ENCODE measurements at regions not wholly inside any gene's neighbourhood (a gene's known extent, or its start where the extent isn't known, plus 50 kb on each side); places are given as distances from the start of the nearest gene placed in this dataset.

DNA sequence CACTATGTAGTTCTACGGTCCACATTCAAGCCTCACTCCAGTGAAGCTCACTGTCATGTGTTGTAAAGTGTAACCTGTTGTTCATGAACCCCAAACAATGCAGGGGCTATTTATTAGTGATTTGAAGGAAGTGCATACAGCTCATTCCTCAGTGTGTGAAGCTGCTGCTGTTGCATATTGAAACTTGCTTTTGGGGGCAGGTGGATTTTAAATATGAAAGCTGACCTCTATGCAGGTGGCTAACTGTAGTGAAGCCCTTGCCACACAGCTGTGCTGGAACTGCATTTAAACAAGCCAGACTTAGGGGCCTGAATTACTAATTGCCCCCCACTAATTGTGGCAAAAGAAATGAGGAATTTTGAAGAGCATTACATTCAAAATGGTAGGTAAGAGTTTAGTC is 226.3 kb downstream of the ATP23 start:
- H3K4me3 ChIP-seq (ENCODE audit: low read depth, low read length): no peak overlapping the region
- no peak for DNase-seq (ENCODE audit: low read depth)
- TF ChIP-seq, protein P1, sequence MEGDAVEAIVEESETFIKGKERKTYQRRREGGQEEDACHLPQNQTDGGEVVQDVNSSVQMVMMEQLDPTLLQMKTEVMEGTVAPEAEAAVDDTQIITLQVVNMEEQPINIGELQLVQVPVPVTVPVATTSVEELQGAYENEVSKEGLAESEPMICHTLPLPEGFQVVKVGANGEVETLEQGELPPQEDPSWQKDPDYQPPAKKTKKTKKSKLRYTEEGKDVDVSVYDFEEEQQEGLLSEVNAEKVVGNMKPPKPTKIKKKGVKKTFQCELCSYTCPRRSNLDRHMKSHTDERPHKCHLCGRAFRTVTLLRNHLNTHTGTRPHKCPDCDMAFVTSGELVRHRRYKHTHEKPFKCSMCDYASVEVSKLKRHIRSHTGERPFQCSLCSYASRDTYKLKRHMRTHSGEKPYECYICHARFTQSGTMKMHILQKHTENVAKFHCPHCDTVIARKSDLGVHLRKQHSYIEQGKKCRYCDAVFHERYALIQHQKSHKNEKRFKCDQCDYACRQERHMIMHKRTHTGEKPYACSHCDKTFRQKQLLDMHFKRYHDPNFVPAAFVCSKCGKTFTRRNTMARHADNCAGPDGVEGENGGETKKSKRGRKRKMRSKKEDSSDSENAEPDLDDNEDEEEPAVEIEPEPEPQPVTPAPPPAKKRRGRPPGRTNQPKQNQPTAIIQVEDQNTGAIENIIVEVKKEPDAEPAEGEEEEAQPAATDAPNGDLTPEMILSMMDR (IDR thresholded peaks at IDR 0.05; ENCODE audit: insufficient read depth, low read depth, low read length): no peak

DNA sequence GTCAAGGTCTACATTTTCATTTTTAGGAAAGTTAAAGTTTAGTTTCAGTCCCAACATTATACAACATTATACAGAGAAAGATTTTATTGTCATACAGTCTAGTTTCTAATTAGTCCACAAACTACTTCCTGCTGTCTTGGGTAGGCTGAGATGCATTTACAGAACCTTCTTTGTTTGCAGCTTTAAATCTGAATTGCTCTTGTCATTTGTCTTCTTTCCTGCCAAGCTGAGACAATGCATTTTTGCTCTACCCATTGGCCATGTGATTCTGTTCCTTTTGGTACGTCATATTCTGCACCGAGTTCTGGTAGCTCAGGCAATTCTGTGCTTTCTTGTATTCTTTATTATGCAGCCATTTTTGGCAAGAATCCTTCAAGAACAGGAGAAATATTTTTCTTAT is 228.5 kb downstream of the ATP23 start:
- TF ChIP-seq, protein P1 (IDR thresholded peaks at IDR 0.05; ENCODE audit: insufficient read depth, low read depth, low read length): no peak
- no peak overlapping the region for H3K4me3 ChIP-seq (ENCODE audit: low read depth, low read length)
- no peak for DNase-seq (ENCODE audit: low read depth)

GRCh38 chr12:58171914-58172313 is 230.5 kb downstream of the ATP23 start:
- peak; percentile 46 for DNase-seq (ENCODE audit: low read depth)
- no peak overlapping the region for H3K4me3 ChIP-seq (ENCODE audit: low read depth, low read length)
- TF ChIP-seq, protein P1 (IDR thresholded peaks at IDR 0.05; ENCODE audit: insufficient read depth, low read depth, low read length): no peak

DNA sequence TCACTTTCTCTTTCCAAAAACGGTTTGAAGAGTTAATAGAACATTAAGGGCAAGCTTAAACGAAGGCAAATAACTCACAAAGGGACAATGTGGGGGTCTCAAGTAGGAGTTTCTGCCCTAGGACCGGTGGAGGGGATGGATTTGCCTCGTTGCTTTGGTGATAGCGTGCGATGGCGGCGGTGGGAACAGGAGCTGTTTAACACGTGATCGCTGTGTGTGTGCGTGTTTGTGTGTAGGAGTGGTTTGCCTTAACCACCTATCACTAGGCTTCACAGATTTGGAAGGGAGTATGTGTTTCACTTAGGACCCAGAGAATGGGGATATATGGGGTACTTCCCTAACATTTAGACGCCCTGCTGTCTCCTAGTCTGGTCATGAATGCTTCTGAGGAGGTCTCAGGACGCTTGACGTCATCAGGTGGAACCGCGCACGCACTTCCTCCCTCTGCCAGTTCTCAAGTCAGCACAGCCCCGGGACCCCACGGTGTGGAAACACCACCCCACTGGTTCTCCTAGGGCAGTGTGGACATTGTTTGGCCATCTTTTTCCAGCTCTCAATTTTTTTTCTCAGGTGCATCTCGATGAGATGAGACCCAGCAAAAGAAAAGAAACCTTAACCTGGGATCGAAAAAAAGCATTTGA is 231.2 kb downstream of the ATP23 start:
- TF ChIP-seq, protein P1 (IDR thresholded peaks at IDR 0.05; ENCODE audit: insufficient read depth, low read depth, low read length): no peak
- no peak for DNase-seq (ENCODE audit: low read depth)
- no peak overlapping the region for H3K4me3 ChIP-seq (ENCODE audit: low read depth, low read length)

DNA sequence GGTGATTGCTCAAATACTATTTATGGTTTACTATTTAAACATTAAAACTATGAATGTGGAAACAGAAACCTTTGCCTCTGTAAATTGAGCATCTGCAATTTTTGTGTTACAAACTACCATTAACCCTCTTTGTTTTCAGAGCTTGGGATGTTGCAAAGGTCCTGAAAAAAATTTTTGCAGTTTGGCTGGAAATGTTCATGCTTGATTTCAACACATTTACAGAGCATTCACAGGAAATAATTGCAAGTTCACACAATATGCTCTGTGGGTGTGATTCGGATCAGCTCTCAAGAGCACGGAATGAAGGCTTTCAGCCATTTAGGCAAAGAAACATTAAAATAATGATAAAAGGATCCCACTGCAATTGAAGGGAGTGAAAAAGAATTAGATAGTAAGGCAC is 232.9 kb downstream of the ATP23 start:
- DNase-seq (ENCODE audit: low read depth): peak; percentile 64
- no peak overlapping the region for H3K4me3 ChIP-seq (ENCODE audit: low read depth, low read length)
- TF ChIP-seq, protein P1 (IDR thresholded peaks at IDR 0.05; ENCODE audit: insufficient read depth, low read depth, low read length): no peak

- TF ChIP-seq, protein P1 (IDR thresholded peaks at IDR 0.05; ENCODE audit: insufficient read depth, low read depth, low read length): peak; percentile 64
- DNase-seq (ENCODE audit: low read depth): peak; percentile 52
- no peak overlapping the region for H3K4me3 ChIP-seq (ENCODE audit: low read depth, low read length)
Observed at GRCh38 chr12:58176296-58176869, 235.0 kb downstream of the ATP23 start.

- H3K4me3 ChIP-seq (ENCODE audit: low read depth, low read length): no peak overlapping the region
- DNase-seq (ENCODE audit: low read depth): no peak
- TF ChIP-seq, protein P1 (IDR thresholded peaks at IDR 0.05; ENCODE audit: insufficient read depth, low read depth, low read length): no peak
Observed at GRCh38 chr12:58177366-58177765, 236.0 kb downstream of the ATP23 start.

Measured in fibroblast of villous mesenchyme (primary cell).